A549 (cell line): ENCODE measurements at regions not wholly inside any gene's neighbourhood (a gene's known extent, or its start where the extent isn't known, plus 50 kb on each side); places are given as distances from the start of the nearest gene placed in this dataset.

Experiments used
- ATAC-seq, 2 experiments: fragments of 200-7000 bp in 1 of 2; fragments of >200 bp in 1 of 2; cut with Nextera tagmentation in 1 of 2; cut with Tn5 transposase in 1 of 2; 3 replicates each; pipeline versions ENCODE4 v1.8.0 to v1.9.1; 2018 to 2020; ENCODE audit warnings: mild to moderate bottlenecking in 1 of 2, moderate library complexity in 1 of 2
- CTCF ChIA-PET: fragments of 300-600 bp; sonication (Branson Sonifier 250); formaldehyde crosslinking; extraction: SDS; loops from one replicate; lab custom pipeline; 2021; ENCODE audit warnings: antibody characterized with exemption, inconsistent platforms; lab: Yijun Ruan, JAX
- POLR2A ChIA-PET: fragments of 350-600 bp; formaldehyde crosslinking; extraction: SDS; loops from one replicate; lab custom pipeline; 2021; ENCODE audit warnings: antibody characterized with exemption, inconsistent platforms; lab: Yijun Ruan, JAX
- DNase-seq, 2 experiments: peaks; one replicate each; pipeline versions ENCODE4 v3.0.0 to v3.0.0-alpha.2; 2011 to 2016; ENCODE audit warnings: low read depth in 1 of 2, low spot score in 1 of 2
- FAIRE-seq: peaks from 2 replicates; lab custom pipeline; 2011; peaks lifted over from hg19 to GRCh38; lab: Jason Lieb, UNC
- H3K27ac ChIP-seq, 2 experiments: fragments of >200 bp; sonication (Bioruptor Twin); formaldehyde crosslinking; 3 replicates each; pipeline ENCODE4 v1.5.1; 2016 to 2017
- H3K4me1 ChIP-seq: fragments of >200 bp; sonication (Bioruptor Twin); formaldehyde crosslinking; 3 replicates; pipeline ENCODE4 v1.6.1; 2016
- H3K4me2 ChIP-seq: fragments of >200 bp; sonication (Bioruptor Twin); formaldehyde crosslinking; 3 replicates; pipeline ENCODE4 v1.6.1; 2016
- H3K4me3 ChIP-seq: fragments of >200 bp; sonication (Bioruptor Twin); formaldehyde crosslinking; 3 replicates; pipeline ENCODE4 v1.5.1; 2016
- H3K9me3 ChIP-seq: fragments of >200 bp; sonication (Bioruptor Twin); formaldehyde crosslinking; 3 replicates; pipeline ENCODE4 v1.6.1; 2016
- ATOH8 ChIP-seq: fragments of 250-450 bp; sonication (Bioruptor Pico); IDR thresholded peaks from 2 replicates; pipeline ENCODE4 v1.5.0; 2020; ENCODE audit warnings: low read depth, mild to moderate bottlenecking, moderate library complexity
- BHLHE40 ChIP-seq: IDR thresholded peaks from 2 replicates; pipeline ENCODE4 v1.6.1; 2012; ENCODE audit warnings: low read depth, low read length, inconsistent platforms
- CBX8 ChIP-seq: fragments of 200-600 bp; sonication (generic); IDR thresholded peaks from 2 replicates; pipeline ENCODE4 v1.6.1; 2016
- E2F6 ChIP-seq: IDR thresholded peaks from 2 replicates; pipeline ENCODE4 v1.6.1; 2012; ENCODE audit warnings: low read depth, borderline replicate concordance
- EHF ChIP-seq: fragments of 250-450 bp; sonication (Bioruptor Pico); IDR thresholded peaks from 2 replicates; pipeline ENCODE4 v1.5.0; 2020; ENCODE audit warnings: mild to moderate bottlenecking
- EHMT2 ChIP-seq: fragments of 200-600 bp; sonication (generic); IDR thresholded peaks from 2 replicates; pipeline ENCODE4 v1.6.1; 2016; ENCODE audit warnings: antibody characterized with exemption, low read depth, mild to moderate bottlenecking, moderate library complexity
- FOSB ChIP-seq: fragments of 250-450 bp; sonication (Bioruptor Pico); IDR thresholded peaks from 2 replicates; pipeline ENCODE4 v1.5.0; 2020; ENCODE audit warnings: mild to moderate bottlenecking, moderate library complexity
- FOSL2 ChIP-seq, 2 experiments: fragments of 450-650 bp in 1 of 2; fragments of >200 bp in 1 of 2; sonication (Bioruptor Twin) in 1 of 2; formaldehyde crosslinking; IDR thresholded peaks; 2 replicates each; pipeline versions ENCODE4 v1.5.0 to v1.6.1; 2016 to 2020; ENCODE audit warnings: mild to moderate bottlenecking in 1 of 2, moderate library complexity in 1 of 2
- HOXB5 ChIP-seq: fragments of 250-450 bp; sonication (Bioruptor Pico); IDR thresholded peaks from 2 replicates; pipeline ENCODE4 v1.5.0; 2020; ENCODE audit warnings: mild to moderate bottlenecking, moderate library complexity
- JUN ChIP-seq, 2 experiments: fragments of >200 bp; sonication (Bioruptor Twin); formaldehyde crosslinking; IDR thresholded peaks; 2 replicates in 1 of 2; 3 replicates in 1 of 2; pipeline ENCODE4 v1.6.1; 2016 to 2017
- MAFK ChIP-seq: fragments of 450-650 bp; IDR thresholded peaks from 2 replicates; pipeline ENCODE4 v1.6.1; 2014; ENCODE audit not compliant: partially characterized antibody
- NFE2L2 ChIP-seq: fragments of 150-350 bp; conservative IDR thresholded peaks from 2 replicates; pipeline ENCODE4 v1.6.1; 2014; ENCODE audit warnings: low read length
- PHF8 ChIP-seq: fragments of 200-600 bp; sonication (generic); IDR thresholded peaks from 2 replicates; pipeline ENCODE4 v1.6.1; 2016; ENCODE audit warnings: low read depth, mild to moderate bottlenecking, antibody characterized with exemption, moderate library complexity, borderline replicate concordance
- RAD21 ChIP-seq, 2 experiments: fragments of >200 bp in 1 of 2; sonication (Bioruptor Twin) in 1 of 2; formaldehyde crosslinking in 1 of 2; IDR thresholded peaks in 1 of 2; conservative IDR thresholded peaks in 1 of 2; 2 replicates in 1 of 2; 3 replicates in 1 of 2; pipeline ENCODE4 v1.6.1; 2012 to 2018; ENCODE audit warnings: inconsistent platforms in 1 of 2
- RARB ChIP-seq: fragments of 250-450 bp; sonication (Bioruptor Pico); IDR thresholded peaks from 2 replicates; pipeline ENCODE4 v1.8.0; 2021; ENCODE audit warnings: mild to moderate bottlenecking, moderate library complexity
- RCOR1 ChIP-seq: fragments of 150-350 bp; IDR thresholded peaks from 2 replicates; pipeline ENCODE4 v1.6.1; 2014; ENCODE audit warnings: antibody characterized with exemption, low read length, low read depth
- TFCP2L1 ChIP-seq: fragments of 250-450 bp; sonication (Bioruptor Pico); IDR thresholded peaks from 2 replicates; pipeline ENCODE4 v1.5.0; 2021; ENCODE audit warnings: mild to moderate bottlenecking
- TP53 ChIP-seq: fragments of 250-450 bp; sonication (Bioruptor Pico); IDR thresholded peaks from 2 replicates; pipeline ENCODE4 v1.5.0; 2021; ENCODE audit warnings: mild to moderate bottlenecking, moderate library complexity
- WGBS: methylation state at CpG from one replicate; pipeline ENCODE4 v1.1.6; 2017; ENCODE audit errors: missing lambda C conversion rate; 5-methylcytosine and 5-hydroxymethylcytosine counted together
- TF ChIP-seq, protein P1 (sequence below): IDR thresholded peaks from 2 replicates; pipeline ENCODE4 v1.6.1; 2012
- TF ChIP-seq, protein P2 (sequence below): fragments of >200 bp; sonication (Bioruptor Twin); formaldehyde crosslinking; IDR thresholded peaks from 3 replicates; pipeline ENCODE4 v1.6.1; 2016
- TF ChIP-seq, protein P3 (sequence below): fragments of 200-600 bp; sonication (generic); IDR thresholded peaks from 2 replicates; pipeline ENCODE4 v1.6.1; 2016; ENCODE audit warnings: antibody characterized with exemption, mild to moderate bottlenecking, moderate library complexity

GRCh38 chr12:70150230-70150629, 93.0 kb upstream of the CNOT2 start:
- H3K9me3 ChIP-seq: peaks cover 6% of the 10 kb centered on the region; the same call in 1 of the 3 replicates
- FAIRE-seq: no peak
- ChIA-PET POLR2A (no interaction called here), CTCF (interaction anchor here (0.9 to 1.3 kb wide), 3 partner anchors 48 to 271 kb away, joined by 3 read pairs; no protein-coding TSS in a partner anchor)
- no peak overlapping the region for H3K4me3 ChIP-seq
- WGBS: 21% methylated on average over 2 of the region's 2 CpGs
- TF ChIP-seq MAFK (no peak), TP53 (CRISPR knock-in tag) (no peak), CBX8 (no peak), BHLHE40 (no peak), NFE2L2 (no peak), PHF8 (no peak), ATOH8 (CRISPR knock-in tag) (no peak), EHMT2 (no peak), E2F6 (no peak)
- TF ChIP-seq, protein P1, sequence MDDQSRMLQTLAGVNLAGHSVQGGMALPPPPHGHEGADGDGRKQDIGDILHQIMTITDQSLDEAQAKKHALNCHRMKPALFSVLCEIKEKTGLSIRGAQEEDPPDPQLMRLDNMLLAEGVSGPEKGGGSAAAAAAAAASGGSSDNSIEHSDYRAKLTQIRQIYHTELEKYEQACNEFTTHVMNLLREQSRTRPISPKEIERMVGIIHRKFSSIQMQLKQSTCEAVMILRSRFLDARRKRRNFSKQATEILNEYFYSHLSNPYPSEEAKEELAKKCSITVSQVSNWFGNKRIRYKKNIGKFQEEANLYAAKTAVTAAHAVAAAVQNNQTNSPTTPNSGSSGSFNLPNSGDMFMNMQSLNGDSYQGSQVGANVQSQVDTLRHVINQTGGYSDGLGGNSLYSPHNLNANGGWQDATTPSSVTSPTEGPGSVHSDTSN: no peak
- TF ChIP-seq, protein P2, sequence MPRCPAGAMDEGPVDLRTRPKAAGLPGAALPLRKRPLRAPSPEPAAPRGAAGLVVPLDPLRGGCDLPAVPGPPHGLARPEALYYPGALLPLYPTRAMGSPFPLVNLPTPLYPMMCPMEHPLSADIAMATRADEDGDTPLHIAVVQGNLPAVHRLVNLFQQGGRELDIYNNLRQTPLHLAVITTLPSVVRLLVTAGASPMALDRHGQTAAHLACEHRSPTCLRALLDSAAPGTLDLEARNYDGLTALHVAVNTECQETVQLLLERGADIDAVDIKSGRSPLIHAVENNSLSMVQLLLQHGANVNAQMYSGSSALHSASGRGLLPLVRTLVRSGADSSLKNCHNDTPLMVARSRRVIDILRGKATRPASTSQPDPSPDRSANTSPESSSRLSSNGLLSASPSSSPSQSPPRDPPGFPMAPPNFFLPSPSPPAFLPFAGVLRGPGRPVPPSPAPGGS: no peak
- TF ChIP-seq, protein P3, sequence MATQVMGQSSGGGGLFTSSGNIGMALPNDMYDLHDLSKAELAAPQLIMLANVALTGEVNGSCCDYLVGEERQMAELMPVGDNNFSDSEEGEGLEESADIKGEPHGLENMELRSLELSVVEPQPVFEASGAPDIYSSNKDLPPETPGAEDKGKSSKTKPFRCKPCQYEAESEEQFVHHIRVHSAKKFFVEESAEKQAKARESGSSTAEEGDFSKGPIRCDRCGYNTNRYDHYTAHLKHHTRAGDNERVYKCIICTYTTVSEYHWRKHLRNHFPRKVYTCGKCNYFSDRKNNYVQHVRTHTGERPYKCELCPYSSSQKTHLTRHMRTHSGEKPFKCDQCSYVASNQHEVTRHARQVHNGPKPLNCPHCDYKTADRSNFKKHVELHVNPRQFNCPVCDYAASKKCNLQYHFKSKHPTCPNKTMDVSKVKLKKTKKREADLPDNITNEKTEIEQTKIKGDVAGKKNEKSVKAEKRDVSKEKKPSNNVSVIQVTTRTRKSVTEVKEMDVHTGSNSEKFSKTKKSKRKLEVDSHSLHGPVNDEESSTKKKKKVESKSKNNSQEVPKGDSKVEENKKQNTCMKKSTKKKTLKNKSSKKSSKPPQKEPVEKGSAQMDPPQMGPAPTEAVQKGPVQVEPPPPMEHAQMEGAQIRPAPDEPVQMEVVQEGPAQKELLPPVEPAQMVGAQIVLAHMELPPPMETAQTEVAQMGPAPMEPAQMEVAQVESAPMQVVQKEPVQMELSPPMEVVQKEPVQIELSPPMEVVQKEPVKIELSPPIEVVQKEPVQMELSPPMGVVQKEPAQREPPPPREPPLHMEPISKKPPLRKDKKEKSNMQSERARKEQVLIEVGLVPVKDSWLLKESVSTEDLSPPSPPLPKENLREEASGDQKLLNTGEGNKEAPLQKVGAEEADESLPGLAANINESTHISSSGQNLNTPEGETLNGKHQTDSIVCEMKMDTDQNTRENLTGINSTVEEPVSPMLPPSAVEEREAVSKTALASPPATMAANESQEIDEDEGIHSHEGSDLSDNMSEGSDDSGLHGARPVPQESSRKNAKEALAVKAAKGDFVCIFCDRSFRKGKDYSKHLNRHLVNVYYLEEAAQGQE: no peak
- no peak for ATAC-seq
- DNase-seq: no peak
- H3K27ac ChIP-seq: no peak overlapping the region
- no peak overlapping the region for H3K4me2 ChIP-seq
- H3K4me1 ChIP-seq: no peaks in the 10 kb centered on the region

GRCh38 chr12:70151993-70152392, 91.2 kb upstream of the CNOT2 start:
- no peak for FAIRE-seq
- no peak overlapping the region for H3K4me3 ChIP-seq
- CTCF ChIA-PET: no interaction called here
- H3K4me1 ChIP-seq: no peaks in the 10 kb centered on the region
- no peak overlapping the region for H3K4me2 ChIP-seq
- H3K9me3 ChIP-seq: peaks cover 10% of the 10 kb centered on the region; the same call in 2 of the 3 replicates
- WGBS: 7% methylated on average over 4 of the region's 4 CpGs
- TF ChIP-seq RAD21 (conservative IDR thresholded peaks at IDR 0.05 in 1 of 2, IDR thresholded peaks at IDR 0.05 in 1 of 2) (no peak), JUN (IDR thresholded peaks at IDR 0.05) (no peak), FOSB (CRISPR knock-in tag) (no peak), RCOR1 (no peak), EHF (no peak), TP53 (CRISPR knock-in tag) (no peak), HOXB5 (CRISPR knock-in tag) (no peak), ATOH8 (CRISPR knock-in tag) (no peak), RARB (CRISPR knock-in tag) (no peak), TFCP2L1 (CRISPR knock-in tag) (no peak), MAFK (no peak), FOSL2 (IDR thresholded peaks at IDR 0.05) (no peak), FOSL2 (CRISPR knock-in tag; IDR thresholded peaks at IDR 0.05) (no peak)
- DNase-seq: no peak
- POLR2A ChIA-PET: no interaction called here
- no peak for ATAC-seq
- no peak overlapping the region for H3K27ac ChIP-seq
